SU-DHL-6 (cell line): ENCODE measurements at regions not wholly inside any gene's neighbourhood (a gene's known extent, or its start where the extent isn't known, plus 50 kb on each side); places are given as distances from the start of the nearest gene placed in this dataset.

ENCODE experiments used
- CTCF ChIP-seq: fragments of 200-600 bp; sonication (generic); IDR thresholded peaks from one replicate; pipeline ENCODE4 v1.5.1; 2017; ENCODE audit warnings: antibody characterized with exemption, mild to moderate bottlenecking, low read length, moderate library complexity; ENCODE audit not compliant: insufficient read depth, poor library complexity, severe bottlenecking
- EZH2phosphoT487 ChIP-seq: fragments of 200-600 bp; sonication (generic), shearing (Covaris generic); conservative IDR thresholded peaks from 2 replicates; pipeline ENCODE4 v1.6.1; 2018; ENCODE audit warnings: mild to moderate bottlenecking, antibody characterized with exemption, low read length, moderate library complexity, mixed read lengths

- TF ChIP-seq CTCF (no peak), EZH2phosphoT487 (no peak)
Observed at GRCh38 chr19:28794301-28794700, 418.6 kb downstream of the UQCRFS1 start.
